GM18517 (cell line): ENCODE measurements at regions not wholly inside any gene's neighbourhood (a gene's known extent, or its start where the extent isn't known, plus 50 kb on each side); places are given as distances from the start of the nearest gene placed in this dataset.
A peak's percentile ranks its signal among the peaks of the same experiment; 100 is the strongest.
"Not testable (repeated sequence)": the region's sequence is repeated elsewhere in the genome, so short reads cannot be mapped to it uniquely, and the experiment has no call there.

Source experiments
- ATAC-seq: cut with Tn5 transposase; IDR thresholded peaks from one replicate; pipeline ENCODE4 v1.9.1; 2021; ENCODE audit warnings: mild to moderate bottlenecking, moderate library complexity; ENCODE audit not compliant: unreplicated experiment

DNA sequence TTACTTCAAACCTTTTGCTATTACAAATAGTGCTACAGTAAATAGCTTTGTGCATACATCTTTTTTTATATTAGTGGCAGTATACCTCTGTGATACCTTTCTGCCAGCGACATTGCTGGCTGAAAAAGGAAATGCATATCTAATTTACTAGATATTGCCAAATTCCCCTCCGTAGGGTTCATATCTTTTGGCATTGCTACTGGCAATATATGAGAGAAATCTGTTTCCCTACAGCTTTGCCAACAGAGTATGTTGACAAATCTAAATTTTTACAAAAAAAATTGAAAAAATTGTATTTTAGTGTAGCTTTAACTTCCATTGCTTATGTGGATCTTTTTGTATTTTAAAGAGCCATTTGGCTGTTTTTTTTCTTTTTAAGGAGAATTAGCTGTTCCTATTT is 426.7 kb downstream of the TRIB2 start:
- ATAC-seq: no peak

DNA sequence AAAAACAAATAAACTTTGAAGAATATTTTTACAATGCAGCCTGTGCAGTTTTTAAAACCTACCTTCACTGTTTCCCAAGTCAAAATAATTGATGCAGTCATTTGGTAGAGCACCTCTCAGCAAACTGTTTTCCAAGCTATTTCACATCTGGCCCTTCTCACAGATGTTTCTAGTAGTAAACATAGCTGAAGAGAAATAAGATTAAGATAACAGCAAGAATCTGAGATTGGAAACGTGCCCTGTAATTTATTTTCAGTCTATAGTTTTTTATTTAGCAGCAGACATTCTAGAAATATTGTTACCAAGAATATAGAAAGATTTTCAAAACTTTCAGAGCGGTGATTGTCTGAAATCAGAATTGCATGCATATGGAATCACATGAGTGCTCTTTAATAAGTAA is 440.2 kb downstream of the TRIB2 start:
- no peak for ATAC-seq

DNA sequence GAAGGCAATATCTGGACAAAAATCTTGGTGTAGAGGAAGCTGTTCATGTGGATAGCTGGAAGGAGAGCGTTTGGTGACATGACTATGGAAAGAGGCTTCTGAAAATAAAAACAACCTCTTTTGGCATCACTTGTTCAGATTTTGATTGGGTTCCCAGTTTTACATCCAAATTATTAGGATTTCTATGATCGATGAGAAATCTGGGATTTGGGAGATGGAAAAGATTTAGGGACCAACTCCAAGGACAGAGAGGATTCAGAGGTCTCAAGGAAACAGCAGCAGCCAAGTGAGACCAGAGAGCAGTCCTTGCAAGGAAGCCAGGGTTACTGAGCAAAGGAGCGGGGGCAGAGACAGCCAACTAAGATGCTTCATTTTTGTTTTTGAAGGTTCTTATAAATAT is 441.7 kb downstream of the TRIB2 start:
- no peak for ATAC-seq

DNA sequence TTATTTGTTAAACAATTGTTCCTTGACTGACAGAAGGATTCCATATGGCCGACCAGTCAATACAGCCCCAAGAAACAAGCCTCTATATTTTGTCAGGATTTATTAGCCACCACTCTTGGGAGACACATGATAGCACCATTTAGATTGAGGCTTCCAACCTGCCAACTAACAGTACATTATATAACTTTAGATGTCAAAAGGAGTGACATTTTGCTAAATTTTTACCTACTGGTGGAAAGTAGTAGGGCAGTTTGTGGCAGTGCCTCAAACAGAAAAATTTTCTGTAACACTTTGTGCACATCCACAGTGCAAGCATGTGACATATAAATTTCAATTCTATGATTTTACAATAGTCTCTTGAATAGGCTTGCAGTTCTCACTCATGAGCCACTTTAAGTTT is 464.0 kb downstream of the TRIB2 start:
- no peak for ATAC-seq

DNA sequence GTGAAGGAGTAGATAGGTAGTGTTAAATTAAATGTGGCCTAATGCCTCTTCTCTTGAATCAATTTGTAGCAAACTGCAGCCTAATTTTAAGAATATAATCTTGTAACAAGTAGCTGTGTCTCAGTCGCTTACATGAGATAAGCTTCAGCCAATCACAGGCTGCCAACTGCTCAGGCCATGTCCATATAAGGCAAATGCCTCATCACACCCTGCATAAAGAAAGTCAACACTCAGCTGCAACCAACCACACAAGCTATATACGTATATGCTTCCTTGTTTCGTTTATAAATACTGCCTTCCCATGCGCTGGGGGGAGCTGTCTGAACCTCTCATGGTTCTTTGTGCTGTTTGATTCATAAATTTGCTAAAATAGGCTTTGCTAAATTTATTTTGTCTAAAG is 476.3 kb downstream of the TRIB2 start:
- peak; percentile 78 for ATAC-seq

DNA sequence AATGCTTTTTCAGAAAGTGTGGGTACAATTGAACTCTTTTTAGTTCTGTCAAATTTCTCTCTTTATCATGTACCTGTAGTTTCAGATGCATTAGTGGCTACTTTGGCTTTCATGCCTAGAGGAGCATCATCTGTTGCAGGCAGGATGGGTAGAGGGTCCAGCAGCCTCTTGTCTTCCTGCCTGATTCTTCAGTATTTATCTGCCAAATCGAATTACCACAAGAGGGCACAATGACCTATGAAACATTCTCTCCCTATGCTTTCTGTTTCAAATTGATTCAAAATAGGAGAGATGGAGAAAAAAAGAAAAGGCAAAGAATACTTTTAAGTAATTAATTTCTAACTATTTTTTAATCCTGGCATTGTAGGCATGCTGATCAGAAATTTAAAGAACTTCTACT is 477.2 kb downstream of the TRIB2 start:
- peak; percentile 84 for ATAC-seq

DNA sequence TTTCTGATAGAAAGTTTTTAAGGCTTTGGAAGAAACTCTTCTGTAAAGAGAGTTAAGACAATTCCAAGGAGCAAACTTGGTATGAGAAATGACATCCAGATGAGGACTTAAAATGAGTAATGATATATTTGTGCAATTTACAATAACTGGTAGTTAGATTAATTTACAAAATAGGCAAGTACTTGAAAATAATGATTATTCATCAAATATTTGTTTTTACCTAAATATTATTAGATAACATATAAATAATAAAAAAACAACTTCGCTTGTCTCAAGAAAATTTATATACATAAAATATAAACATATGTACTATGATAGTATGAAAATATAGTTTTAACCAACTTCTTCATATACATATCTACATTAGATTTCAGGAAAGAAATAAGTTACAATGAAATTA is 478.5 kb downstream of the TRIB2 start:
- ATAC-seq: no peak

DNA sequence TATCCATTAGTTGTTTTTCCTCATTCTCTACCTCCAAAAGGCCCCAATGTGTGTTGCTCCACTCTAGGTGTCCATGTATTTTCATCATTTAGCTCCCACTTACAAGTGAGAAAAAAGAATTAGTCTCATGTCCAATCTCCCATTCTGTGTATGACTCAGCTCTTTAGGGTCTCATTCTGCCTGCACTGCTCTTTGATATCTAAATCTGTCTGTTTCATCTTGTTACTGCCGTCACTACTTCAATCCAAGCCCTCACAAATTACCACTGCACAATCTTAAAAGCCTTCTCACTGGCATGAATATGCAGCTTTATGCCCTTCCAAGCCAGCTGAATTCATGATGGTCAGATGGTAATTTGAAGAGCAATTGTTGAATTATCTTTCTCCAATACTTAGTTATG is 480.5 kb downstream of the TRIB2 start:
- ATAC-seq: no peak

DNA sequence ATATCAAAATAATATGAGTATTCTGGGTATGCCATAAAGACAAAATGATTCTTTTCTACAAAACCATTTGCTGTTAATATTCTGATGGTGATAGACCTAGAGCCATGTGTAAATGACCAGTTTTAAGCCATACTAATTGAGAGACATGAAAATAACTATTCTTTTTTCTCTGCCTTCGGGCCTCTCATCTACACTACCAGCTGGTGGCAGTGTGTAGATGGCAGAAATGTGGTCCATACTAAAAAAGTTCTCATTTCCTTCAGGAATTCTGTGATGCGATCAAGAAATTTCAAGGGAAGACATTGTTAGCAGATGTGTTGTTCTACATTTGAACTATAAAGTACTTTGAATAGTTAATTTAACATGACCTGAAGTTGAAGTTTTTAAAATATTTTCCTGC is 485.2 kb downstream of the TRIB2 start:
- no peak for ATAC-seq

DNA sequence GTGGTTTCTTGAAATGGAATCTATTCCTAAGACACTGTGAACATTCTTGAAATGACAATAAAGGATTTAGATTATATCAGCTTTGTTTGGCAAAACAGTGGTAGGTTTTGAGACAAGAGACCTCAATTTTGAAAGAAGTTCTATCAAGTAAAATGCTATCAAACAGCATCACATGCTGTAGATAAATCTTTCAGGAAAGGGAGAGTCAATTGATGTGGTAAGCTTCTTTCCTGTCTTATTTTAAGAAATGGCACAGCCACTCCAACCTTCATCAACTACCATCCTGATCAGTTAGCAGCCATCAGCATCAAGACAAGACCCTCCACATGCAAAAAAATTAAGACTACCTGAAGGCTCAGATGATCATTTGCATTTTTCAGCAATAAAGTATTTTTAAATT is 495.4 kb downstream of the TRIB2 start:
- no peak for ATAC-seq

DNA sequence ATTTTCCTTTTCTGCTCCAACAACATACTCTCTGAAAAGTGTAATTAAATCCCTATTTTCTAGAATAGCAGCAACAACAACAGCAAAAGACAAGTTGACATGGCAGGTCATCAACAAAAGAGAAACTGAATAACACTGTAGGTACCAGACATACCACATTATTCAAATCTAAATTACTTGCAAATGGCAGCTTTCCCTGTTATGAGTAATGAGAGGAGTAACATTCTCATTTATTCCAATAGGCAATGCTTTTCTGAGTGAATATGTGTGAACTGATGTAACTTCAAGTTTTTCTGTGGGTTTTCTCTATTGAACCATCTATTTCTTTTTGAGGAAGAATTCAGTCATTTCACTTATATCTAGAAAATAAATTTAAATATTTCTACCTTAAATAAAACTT is 501.5 kb downstream of the TRIB2 start:
- ATAC-seq: no peak

DNA sequence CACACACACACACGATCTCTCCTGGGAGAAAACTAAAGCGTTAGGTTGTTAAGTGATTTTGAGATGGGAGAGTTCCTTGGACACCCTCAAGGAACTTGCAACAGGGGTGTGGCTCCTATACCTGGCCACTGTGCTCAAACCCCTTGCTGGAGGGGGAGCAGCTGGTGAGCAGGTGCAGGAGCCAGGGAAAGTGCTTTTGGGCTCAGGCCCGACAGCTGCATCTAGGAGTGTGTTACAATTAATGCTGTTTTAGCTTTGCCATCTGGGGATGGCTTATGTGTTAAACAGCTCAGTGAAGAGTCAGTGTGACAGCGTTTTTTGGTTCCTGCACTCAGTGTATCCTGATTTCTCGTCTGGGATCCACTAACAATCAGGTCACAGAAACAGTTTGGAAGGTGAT is 510.8 kb downstream of the TRIB2 start:
- ATAC-seq: no peak

DNA sequence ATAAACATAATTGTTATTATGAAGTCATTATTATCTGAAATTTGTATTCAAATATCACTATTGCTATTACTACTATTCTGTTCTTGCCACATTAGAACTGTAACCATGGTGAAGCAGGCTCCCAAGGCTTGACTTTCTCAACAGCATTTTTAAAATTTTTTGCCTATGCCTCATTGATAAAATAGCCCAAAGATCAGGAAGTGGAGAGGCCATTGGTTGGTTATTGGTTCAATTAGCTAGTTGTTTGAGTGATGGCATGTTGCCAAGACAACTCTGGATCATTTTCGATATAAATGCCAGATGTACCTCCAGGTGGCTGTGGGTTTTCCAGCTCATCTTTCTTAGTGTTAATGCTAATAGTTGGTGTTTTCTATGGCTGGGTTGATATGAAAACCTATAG is 513.5 kb downstream of the TRIB2 start:
- ATAC-seq: no peak

DNA sequence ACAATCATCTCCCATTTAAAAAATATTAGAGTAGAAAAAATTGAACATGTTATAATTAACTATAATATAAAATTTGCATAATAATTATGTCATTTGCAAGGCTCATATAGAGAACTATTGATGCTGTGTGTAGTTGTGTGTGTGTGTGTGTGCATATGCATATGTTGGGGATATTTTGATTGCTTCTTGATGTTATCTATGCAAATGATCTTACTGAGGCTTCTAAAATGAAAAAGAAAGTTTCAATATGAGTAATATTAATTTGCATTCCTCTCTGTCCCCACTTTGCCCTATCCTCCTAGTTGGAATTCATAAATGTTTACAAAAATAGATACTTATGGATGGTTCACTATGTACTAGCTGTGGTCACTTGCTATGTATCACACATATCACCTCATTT is 523.3 kb downstream of the TRIB2 start:
- no peak for ATAC-seq

DNA sequence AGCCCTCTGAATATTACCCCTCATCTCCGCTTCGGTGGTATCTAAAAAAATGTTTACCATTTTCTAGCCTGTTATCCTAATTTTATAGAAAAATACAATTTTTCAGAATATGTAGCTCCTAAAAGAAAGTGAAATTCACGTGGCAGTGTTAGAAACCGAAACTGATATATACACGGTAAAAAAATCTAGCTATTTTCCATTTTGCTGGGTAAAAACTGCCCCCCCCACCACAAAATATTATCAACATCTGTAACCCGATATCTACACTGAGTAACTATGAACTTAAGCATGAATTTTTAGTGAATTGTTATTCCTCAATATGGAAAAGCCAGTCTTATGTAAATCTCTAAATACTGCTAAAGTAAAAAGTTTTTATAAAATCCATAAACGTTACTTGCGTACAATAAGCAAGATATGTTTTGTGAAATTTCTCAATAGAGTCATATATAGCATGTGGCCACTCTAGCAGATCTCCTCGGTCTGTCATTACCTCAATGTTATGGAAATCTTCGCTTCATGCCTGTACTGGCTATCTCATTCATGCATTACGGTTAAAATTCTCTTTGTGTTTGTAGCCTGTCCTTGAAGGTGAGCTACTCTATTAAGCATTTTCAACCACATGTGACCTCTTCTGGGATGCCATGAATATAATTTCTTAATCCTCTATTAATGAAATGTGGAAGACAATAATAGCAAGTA is 524.2 kb downstream of the TRIB2 start:
- peak; percentile 72 for ATAC-seq

DNA sequence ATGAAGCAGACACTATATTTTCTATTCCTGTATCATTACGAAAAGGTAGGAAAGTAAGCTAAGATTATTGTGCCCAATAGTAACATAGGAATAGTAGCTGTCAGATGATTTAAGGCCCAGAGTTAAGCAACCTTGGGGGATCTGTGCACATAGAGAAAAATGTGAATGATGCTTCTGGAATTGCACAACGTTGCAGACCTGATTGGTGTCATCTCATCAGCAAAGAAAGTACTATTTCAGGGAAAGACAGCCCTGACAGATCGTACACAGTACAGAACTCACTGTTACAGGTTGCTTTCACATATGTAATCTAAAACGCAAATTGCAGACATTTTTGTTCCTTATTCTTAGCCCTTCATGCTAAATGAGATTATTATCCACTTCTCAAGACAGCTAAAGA is 535.9 kb downstream of the TRIB2 start:
- no peak for ATAC-seq

DNA sequence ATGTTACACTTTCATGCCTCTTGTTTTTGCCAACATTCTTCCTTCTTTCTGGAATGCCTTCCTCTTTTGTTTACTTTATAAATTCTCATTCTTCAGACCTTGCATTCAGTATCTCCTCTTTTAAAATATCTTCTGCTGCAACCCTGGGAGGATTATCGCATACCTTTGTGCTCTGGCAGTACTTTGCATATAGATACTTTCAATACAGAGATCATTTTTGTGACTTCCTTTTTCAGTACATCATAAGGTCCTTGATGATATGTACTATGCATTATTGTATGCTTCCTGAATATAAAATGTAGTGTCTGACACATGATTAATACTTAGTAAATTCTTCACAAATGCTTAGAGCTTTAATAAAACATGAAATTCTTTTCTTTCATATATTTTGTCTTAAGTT is 538.7 kb downstream of the TRIB2 start:
- peak; percentile 48 for ATAC-seq

DNA sequence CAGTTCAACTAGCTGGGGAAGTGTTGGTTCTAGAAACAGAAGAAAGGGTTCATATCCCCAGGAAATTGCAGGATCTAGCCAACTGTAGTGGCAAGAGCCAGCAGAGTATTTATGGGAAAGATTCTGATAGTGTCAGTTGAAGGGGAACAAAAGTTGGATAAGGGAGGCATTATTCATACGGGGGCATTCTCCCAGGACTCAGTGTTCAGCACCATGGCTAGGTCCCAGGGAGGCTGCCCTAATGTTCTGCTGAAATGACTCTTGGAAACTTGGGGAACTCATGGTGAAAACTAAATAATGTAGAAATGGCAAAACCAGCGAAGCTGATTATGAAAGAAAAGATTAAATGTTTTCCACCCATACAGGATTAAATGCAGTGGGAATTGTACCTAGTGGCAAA is 543.7 kb downstream of the TRIB2 start:
- ATAC-seq: no peak

DNA sequence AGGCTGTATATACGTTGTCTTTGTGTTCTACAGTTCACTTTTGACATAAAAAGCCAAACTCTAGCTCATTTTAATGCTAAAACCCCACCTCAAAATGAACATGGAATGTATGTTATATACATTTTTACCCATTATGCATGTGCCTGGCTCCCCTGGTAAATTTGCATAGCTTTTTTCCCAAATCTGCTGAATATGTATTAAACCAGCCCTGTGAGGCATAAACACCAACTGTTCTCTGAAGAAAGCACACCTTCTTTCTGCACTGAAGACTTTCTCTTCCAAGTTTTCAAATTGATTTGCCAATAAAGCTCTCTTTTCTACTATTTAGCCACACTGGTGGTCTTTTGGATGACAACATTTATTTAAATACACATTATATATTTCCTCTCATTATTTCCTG is 549.4 kb downstream of the TRIB2 start:
- no peak for ATAC-seq

DNA sequence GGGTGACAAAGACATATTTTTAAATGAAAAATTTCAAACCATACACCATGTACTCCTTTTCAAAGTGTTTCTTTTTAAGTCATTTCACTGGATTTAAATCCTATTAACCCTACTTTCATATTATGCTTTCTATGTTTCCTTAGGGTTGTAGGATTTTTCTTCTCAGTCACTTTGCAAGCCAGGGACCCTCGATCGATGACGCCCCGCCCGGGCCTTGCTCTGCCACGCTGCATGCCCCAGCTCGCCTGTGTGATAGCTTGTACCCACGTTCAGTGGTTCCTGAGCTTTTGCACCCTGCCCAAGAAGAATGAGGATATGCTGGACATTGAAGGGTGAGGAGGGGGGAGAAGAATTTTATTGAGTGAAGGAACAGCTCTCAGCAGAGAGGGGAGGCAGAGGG is 568.0 kb downstream of the TRIB2 start:
- no peak for ATAC-seq

DNA sequence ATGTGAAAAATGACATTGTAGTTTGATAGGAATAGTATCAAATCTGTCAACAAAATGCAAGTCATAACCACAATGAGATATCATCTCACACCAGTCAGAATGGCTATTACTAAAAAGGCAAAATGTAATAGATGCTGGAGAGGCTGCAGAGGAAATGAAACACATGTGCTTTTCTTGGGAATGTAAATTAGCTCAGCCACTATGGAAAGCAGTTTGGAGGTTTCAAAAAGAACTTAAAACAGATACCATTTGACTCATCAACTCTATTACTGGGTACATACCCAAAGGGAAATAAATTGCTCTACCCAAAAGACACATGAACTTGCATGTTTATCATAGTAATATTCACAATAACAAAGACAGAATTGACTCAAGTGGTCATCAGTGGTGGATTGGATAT is 572.6 kb downstream of the TRIB2 start:
- ATAC-seq: no peak

DNA sequence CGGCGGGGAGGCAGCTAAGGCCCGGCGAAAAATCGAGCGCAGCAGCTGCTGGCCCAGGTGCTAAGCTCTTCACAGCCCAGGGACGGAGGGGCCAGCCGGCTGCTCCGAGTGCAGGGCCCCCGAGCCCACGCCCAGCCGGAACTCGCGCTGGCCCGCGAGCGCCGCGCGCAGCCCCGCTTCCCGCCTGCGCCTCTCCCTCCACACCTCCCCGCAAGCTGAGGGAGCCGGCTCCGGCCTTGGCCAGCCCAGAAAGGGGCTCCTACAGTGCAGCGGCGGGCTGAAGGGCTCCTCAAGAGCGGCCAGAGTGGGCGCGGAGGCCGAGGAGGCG is 591.7 kb downstream of the TRIB2 start:
- ATAC-seq: not testable (repeated sequence)

DNA sequence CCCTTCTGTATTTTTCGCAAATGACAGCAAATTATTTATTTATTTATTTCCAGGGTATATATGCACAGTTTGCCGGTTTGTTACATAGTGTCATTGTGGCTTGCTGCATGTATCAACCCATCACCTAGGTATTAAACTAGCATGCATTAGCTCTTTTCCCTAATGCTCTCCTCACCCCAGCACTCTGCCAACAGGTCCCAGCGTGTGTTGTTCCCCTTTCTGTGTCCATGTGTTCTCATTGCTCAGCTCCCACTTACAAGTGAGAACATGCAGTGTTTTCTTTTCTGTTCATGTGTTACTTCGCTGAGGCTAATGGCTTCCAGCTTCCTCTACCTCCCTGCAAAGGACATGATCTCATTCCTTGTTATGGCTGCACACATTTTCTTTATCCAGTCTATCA is 592.3 kb downstream of the TRIB2 start:
- no peak for ATAC-seq

DNA sequence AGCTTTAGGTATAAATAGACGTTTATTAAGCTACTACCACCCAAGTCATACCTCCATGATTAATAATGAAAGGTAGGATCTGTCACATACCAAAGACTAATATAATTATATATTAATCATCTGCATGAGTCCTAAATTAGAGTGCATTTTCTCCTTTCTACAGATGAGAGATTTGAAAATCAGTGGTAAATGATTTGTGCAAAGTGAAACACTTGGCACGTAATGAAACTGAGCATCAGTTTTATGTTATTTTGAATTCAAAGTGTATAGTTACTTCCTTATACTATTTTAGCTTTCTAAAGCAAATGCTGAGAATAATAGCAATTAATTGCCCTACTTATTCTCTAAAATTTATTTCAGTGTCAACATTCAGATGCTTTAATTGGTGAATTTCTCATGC is 615.3 kb downstream of the TRIB2 start:
- ATAC-seq: no peak
